Right lobe of liver (tissue), 6 donors: ENCODE measurements at regions not wholly inside any gene's neighbourhood (a gene's known extent, or its start where the extent isn't known, plus 50 kb on each side); places are given as distances from the start of the nearest gene placed in this dataset.
"Not testable (repeated sequence)": the region's sequence is repeated elsewhere in the genome, so short reads cannot be mapped to it uniquely, and the experiment has no call there.

ENCODE experiments used
- ATAC-seq, 4 donors: fragments of 200-7000 bp; cut with Tn5 transposase; one replicate each; pipeline ENCODE4 v1.9.1; 2020; ENCODE audit warnings: mild to moderate bottlenecking in 4 of 4, moderate library complexity in 4 of 4
- DNase-seq, 3 donors: peaks; one replicate each; pipeline ENCODE4 v3.0.0-alpha.2; 2020
- H3K27ac ChIP-seq, 3 donors: fragments of 200-600 bp; one replicate each; pipeline ENCODE4 v1.8.0; 2022
- H3K27me3 ChIP-seq, 2 donors: fragments of 200-600 bp; one replicate each; pipeline ENCODE4 v1.8.0; 2022
- H3K36me3 ChIP-seq, 4 donors: fragments of 200-600 bp; sonication (generic) in 1 of 4; one replicate each; pipeline versions ENCODE4 v1.5.1 to v1.8.0; 2017 to 2022; ENCODE audit warnings: control low read depth in 1 of 4
- H3K4me1 ChIP-seq, 4 donors: fragments of 200-600 bp; sonication (generic) in 1 of 4; one replicate each; pipeline versions ENCODE4 v1.5.1 to v1.8.0; 2017 to 2022; ENCODE audit warnings: control low read depth in 1 of 4
- H3K4me3 ChIP-seq, 3 donors: fragments of 200-600 bp; one replicate each; pipeline ENCODE4 v1.8.0; 2022
- H3K9me3 ChIP-seq, 4 donors: fragments of 200-600 bp; sonication (generic) in 1 of 4; one replicate each; pipeline versions ENCODE4 v1.5.1 to v1.8.0; 2017 to 2022; ENCODE audit warnings: control low read depth in 1 of 4
- CTCF ChIP-seq, 4 donors: fragments of 200-600 bp in 3 of 4; fragments of 450-650 bp in 1 of 4; IDR thresholded peaks; one replicate each; pipeline versions ENCODE4 v1.5.1 to v1.8.0; 2016 to 2022; ENCODE audit warnings: antibody characterized with exemption in 4 of 4, mild to moderate bottlenecking in 2 of 4
- POLR2A ChIP-seq: fragments of 450-650 bp; IDR thresholded peaks from one replicate; pipeline ENCODE4 v1.6.1; 2017; ENCODE audit warnings: antibody characterized with exemption, mild to moderate bottlenecking
- WGBS: methylation state at CpG from one replicate; pipeline ENCODE4 v1.1.6; 2018; ENCODE audit warnings: low coverage, low lambda C conversion rate; ENCODE audit not compliant: insufficient coverage; ENCODE audit errors: missing lambda C conversion rate; 5-methylcytosine and 5-hydroxymethylcytosine counted together
- intact Hi-C, 2 donors: fragments of 100-400 bp; cut with DNase I; formaldehyde crosslinking; loops; one replicate each; pipeline versions ENCODE4 v1.11.2 to v1.14.1; 2022
- donor health status: DM: no; HTN: yes; CAD: no.
- donor health status: DM: no; HTN: no; CAD: no.
- donor health status: DM: no; HTN: no; CAD: no.
- donor health status: DM: no; HTN: yes; CAD: no.
- donor health status: DM: no; HTN: yes; CAD: no.

- Histone ChIP-seq H3K27me3 (no peaks in the 10 kb centered on the region), H3K4me1 (no peaks in the 10 kb centered on the region), H3K4me3 (no peak overlapping the region), H3K9me3 (no peaks in the 10 kb centered on the region), H3K36me3 (no peaks in the 10 kb centered on the region), H3K27ac (no peak overlapping the region)
- 65% methylated on average over 2 of the region's 2 CpGs for WGBS
- TF ChIP-seq CTCF (IDR thresholded peaks at IDR 0.05) (no peak), POLR2A (no peak)
- no peak for DNase-seq
- no peak for ATAC-seq
- intact Hi-C loops, result no loop called here
These were observed 446.9 kb upstream of the GRIN3A start for GRCh38 chr9:102185371-102185770.

GRCh38 chr9:102178811-102179210 is 440.4 kb upstream of the GRIN3A start:
- 51% methylated on average over 3 of the region's 3 CpGs for WGBS
- ATAC-seq, result no peak
- TF ChIP-seq CTCF (IDR thresholded peaks at IDR 0.05), result no peak
- no peak for TF ChIP-seq POLR2A
- Histone ChIP-seq H3K4me3 (no peak overlapping the region), H3K4me1 (no peaks in the 10 kb centered on the region), H3K36me3 (no peaks in the 10 kb centered on the region), H3K9me3 (no peaks in the 10 kb centered on the region), H3K27me3 (no peaks in the 10 kb centered on the region), H3K27ac (no peak overlapping the region)
- no peak for DNase-seq
- intact Hi-C loops, result no loop called here

- H3K4me1 ChIP-seq, H3K9me3 ChIP-seq, H3K27me3 ChIP-seq, ATAC-seq, DNase-seq, intact Hi-C loops, H3K27ac ChIP-seq, H3K4me3 ChIP-seq, H3K36me3 ChIP-seq: not testable (repeated sequence)
- WGBS, result 86% methylated on average over 4 of the region's 8 CpGs
These were observed 435.8 kb upstream of the GRIN3A start for GRCh38 chr9:102174202-102174601.

- DNase-seq (no peak), ATAC-seq (peak in 1 of 4 donors; percentile 64)
- Histone ChIP-seq H3K36me3 (no peaks in the 10 kb centered on the region), H3K27me3 (no peaks in the 10 kb centered on the region), H3K4me3 (no peak overlapping the region), H3K4me1 (no peaks in the 10 kb centered on the region), H3K9me3 (no peaks in the 10 kb centered on the region), H3K27ac (no peak overlapping the region)
- TF ChIP-seq POLR2A (no peak), CTCF (IDR thresholded peaks at IDR 0.05) (no peak)
- intact Hi-C loops, result no loop called here
These were observed 425.8 kb upstream of the GRIN3A start for GRCh38 chr9:102164247-102164646.

- H3K9me3 ChIP-seq, H3K27me3 ChIP-seq, intact Hi-C loops, H3K4me3 ChIP-seq, DNase-seq, H3K4me1 ChIP-seq, H3K27ac ChIP-seq, H3K36me3 ChIP-seq, ATAC-seq: not testable (repeated sequence)
- WGBS, result 86% methylated on average over 4 of the region's 12 CpGs
These were observed 414.6 kb upstream of the GRIN3A start for GRCh38 chr9:102153081-102153480.

- TF ChIP-seq POLR2A (no peak), CTCF (IDR thresholded peaks at IDR 0.05) (no peak)
These were observed 397.3 kb upstream of the GRIN3A start for GRCh38 chr9:102135768-102136167.

More at GRCh38 chr9:102135768-102136167, 397.3 kb upstream of the GRIN3A start:
- H3K27me3 ChIP-seq, result no peaks in the 10 kb centered on the region
- DNase-seq, result no peak
- H3K36me3 ChIP-seq, result no peaks in the 10 kb centered on the region
- intact Hi-C loops, result no loop called here
- no peak overlapping the region for H3K27ac ChIP-seq
- no peaks in the 10 kb centered on the region for H3K4me1 ChIP-seq
- ATAC-seq, result no peak
- WGBS, result 0% methylated on average over 1 of the region's 1 CpG
- H3K9me3 ChIP-seq, result no peaks in the 10 kb centered on the region
- H3K4me3 ChIP-seq, result no peak overlapping the region
